HepG2 (cell line): ENCODE measurements at regions not wholly inside any gene's neighbourhood (a gene's known extent, or its start where the extent isn't known, plus 50 kb on each side); places are given as distances from the start of the nearest gene placed in this dataset.

Source experiments
- ATAC-seq: fragments of 200-7000 bp; cut with Tn5 transposase; 3 replicates; pipeline ENCODE4 v1.9.1; 2020; ENCODE audit warnings: mild to moderate bottlenecking, moderate library complexity
- BruUV-seq: library from RNA; stranded (reverse); fragments of 400-500 nt; replicated peaks from 2 replicates; lab custom pipeline; 2021; lab: Mats Ljungman, UMichigan
- CTCF ChIA-PET: fragments of 300-600 bp; formaldehyde crosslinking; extraction: SDS; loops from one replicate; lab custom pipeline; 2021; ENCODE audit warnings: low total read pairs, inconsistent platforms, low intra/inter-chr PET ratio; lab: Yijun Ruan, JAX
- POLR2A ChIA-PET: fragments of 350-600 bp; sonication (Branson Sonifier 250); formaldehyde crosslinking; loops from one replicate; lab custom pipeline; 2020; ENCODE audit warnings: antibody characterized with exemption, inconsistent platforms; lab: Yijun Ruan, JAX
- DNase-seq: peaks from one replicate; pipeline ENCODE4 v3.0.0-alpha.2; 2015; ENCODE audit warnings: low spot score
- FAIRE-seq: peaks from 3 replicates; lab custom pipeline; 2011; peaks lifted over from hg19 to GRCh38; lab: Jason Lieb, UNC
- H2AFZ ChIP-seq: one replicate; pipeline ENCODE4 v1.6.1; 2011; ENCODE audit warnings: low read length, inconsistent platforms
- H3K27ac ChIP-seq: fragments of 300-600 bp; 3 replicates; pipeline ENCODE4 v1.8.0; 2011; ENCODE audit warnings: mixed run types, mild to moderate bottlenecking, mixed read lengths, low read length, inconsistent platforms; ENCODE audit not compliant: insufficient read depth; ENCODE audit errors: extremely low read length
- H3K27me3 ChIP-seq, 2 experiments: fragments of 200-600 bp in 1 of 2; 2 replicates in 1 of 2; 3 replicates in 1 of 2; pipeline versions ENCODE4 v1.6.0 to v1.8.0; 2011; ENCODE audit warnings: low read length in 2 of 2, mild to moderate bottlenecking in 2 of 2, moderate library complexity in 2 of 2, inconsistent platforms in 1 of 2; ENCODE audit not compliant: insufficient read depth in 2 of 2, control insufficient read depth in 1 of 2
- H3K36me3 ChIP-seq, 2 experiments: fragments of 200-600 bp in 1 of 2; replicated peaks in 1 of 2; 2 replicates in 1 of 2; 3 replicates in 1 of 2; pipeline versions ENCODE4 v1.5.1 to v1.8.0; 2011; ENCODE audit warnings: low read length in 2 of 2, inconsistent platforms in 1 of 2; ENCODE audit not compliant: insufficient read depth in 2 of 2, control insufficient read depth in 1 of 2
- H3K4me1 ChIP-seq: 2 replicates; pipeline ENCODE4 v1.5.1; 2012; ENCODE audit warnings: low read length, inconsistent platforms; ENCODE audit not compliant: insufficient read depth
- H3K4me2 ChIP-seq: 2 replicates; pipeline ENCODE4 v1.6.0; 2011; ENCODE audit warnings: low read depth, low read length, inconsistent platforms
- H3K4me3 ChIP-seq, 3 experiments: fragments of 200-600 bp in 1 of 3; sonication (generic), shearing (Covaris generic) in 1 of 3; replicated peaks in 1 of 3; 2 replicates each; pipeline ENCODE4 v1.5.1; 2011 to 2016; ENCODE audit warnings: low read length in 3 of 3, inconsistent platforms in 2 of 3, low read depth in 2 of 3, mild to moderate bottlenecking in 2 of 3, control low read depth in 1 of 3, mixed read lengths in 1 of 3; ENCODE audit not compliant: insufficient read depth in 1 of 3
- H3K79me2 ChIP-seq: one replicate; pipeline ENCODE4 v1.6.1; 2011; ENCODE audit warnings: low read length, inconsistent platforms; ENCODE audit not compliant: insufficient read depth
- H3K9ac ChIP-seq: 2 replicates; pipeline ENCODE4 v1.6.0; 2011; ENCODE audit warnings: mild to moderate bottlenecking, low read depth, low read length, inconsistent platforms; ENCODE audit not compliant: insufficient read depth
- H3K9me3 ChIP-seq: 2 replicates; pipeline ENCODE4 v1.5.1; 2012; ENCODE audit warnings: mild to moderate bottlenecking, low read length
- H4K20me1 ChIP-seq: 2 replicates; pipeline ENCODE4 v1.6.0; 2011; ENCODE audit warnings: inconsistent platforms, mild to moderate bottlenecking, low read length, moderate library complexity; ENCODE audit not compliant: insufficient read depth
- ERF ChIP-seq: IDR thresholded peaks from 2 replicates; pipeline ENCODE4 v1.6.1; 2018; ENCODE audit warnings: missing biosample characterization, missing genetic modification reagents
- GTF2F1 ChIP-seq: fragments of 150-350 bp; IDR thresholded peaks from 2 replicates; pipeline ENCODE4 v1.6.1; 2014; ENCODE audit warnings: low read length
- GZF1 ChIP-seq: sonication (generic); formaldehyde crosslinking; IDR thresholded peaks from 2 replicates; pipeline ENCODE4 v1.5.1; 2020; ENCODE audit warnings: mild to moderate bottlenecking, missing genetic modification reagents
- MXI1 ChIP-seq: IDR thresholded peaks from 3 replicates; pipeline ENCODE4 v1.6.1; 2012; ENCODE audit warnings: low read depth, low read length, inconsistent platforms, borderline replicate concordance
- NR1H2 ChIP-seq: sonication (generic); formaldehyde crosslinking; IDR thresholded peaks from 2 replicates; pipeline ENCODE4 v1.8.1; 2022; ENCODE audit warnings: low read depth, missing genetic modification reagents, borderline replicate concordance
- PAF1 ChIP-seq: IDR thresholded peaks from 2 replicates; pipeline ENCODE4 v1.6.1; 2016; ENCODE audit warnings: missing genetic modification reagents, missing compliant biosample characterization
- PHF5A ChIP-seq: IDR thresholded peaks from one replicate; pipeline ENCODE4 v1.6.1; 2018; ENCODE audit warnings: low read depth, missing genetic modification reagents; ENCODE audit not compliant: unreplicated experiment
- RBM39 ChIP-seq: fragments of 200-400 bp; formaldehyde crosslinking; IDR thresholded peaks from one replicate; pipeline ENCODE4 v1.6.1; 2018; ENCODE audit warnings: antibody characterized with exemption, mild to moderate bottlenecking, low read depth, low read length; ENCODE audit not compliant: poor library complexity, severe bottlenecking
- ZBTB42 ChIP-seq: sonication (generic); formaldehyde crosslinking; IDR thresholded peaks from 2 replicates; pipeline ENCODE4 v1.5.0; 2020; ENCODE audit warnings: mild to moderate bottlenecking, missing genetic modification reagents
- ZFP1 ChIP-seq: IDR thresholded peaks from 2 replicates; pipeline ENCODE4 v1.6.1; 2016
- ZNF530 ChIP-seq: sonication (generic); formaldehyde crosslinking; IDR thresholded peaks from 2 replicates; pipeline ENCODE4 v1.5.0; 2020; ENCODE audit warnings: low read depth, mild to moderate bottlenecking, missing genetic modification reagents
- WGBS: methylation state at CpG from one replicate; pipeline ENCODE4 v1.1.6; 2017; ENCODE audit warnings: low lambda C conversion rate; 5-methylcytosine and 5-hydroxymethylcytosine counted together
- in situ Hi-C: cut with HindIII; loops from 2 replicates; pipeline ENCODE4 v1.10.0; 2017; ENCODE audit warnings: low pct_unique_long_range_greater_than_20kb; ENCODE audit not compliant: extremely low pct_ligation_motif_present
- intact Hi-C: fragments of 100-400 bp; cut with micrococcal nuclease; formaldehyde crosslinking; loops from one replicate; pipeline ENCODE4 v1.10.0; 2022; ENCODE audit not compliant: unreplicated experiment
- TF ChIP-seq, protein P1 (sequence below): sonication (generic); formaldehyde crosslinking; IDR thresholded peaks from 2 replicates; pipeline ENCODE4 v1.4.0; 2020; ENCODE audit warnings: missing genetic modification reagents
- TF ChIP-seq, protein P2 (sequence below): sonication (generic); formaldehyde crosslinking; IDR thresholded peaks from 2 replicates; pipeline ENCODE4 v1.5.1; 2020; ENCODE audit warnings: missing genetic modification reagents, mild to moderate bottlenecking, borderline replicate concordance
- TF ChIP-seq, protein P3 (sequence below): IDR thresholded peaks from 2 replicates; pipeline ENCODE4 v1.6.1; 2016; ENCODE audit warnings: low read depth, control low read depth
- TF ChIP-seq, protein P4 (sequence below): IDR thresholded peaks from 2 replicates; pipeline ENCODE4 v1.4.0; 2020; ENCODE audit warnings: mild to moderate bottlenecking, missing genetic modification reagents

DNA sequence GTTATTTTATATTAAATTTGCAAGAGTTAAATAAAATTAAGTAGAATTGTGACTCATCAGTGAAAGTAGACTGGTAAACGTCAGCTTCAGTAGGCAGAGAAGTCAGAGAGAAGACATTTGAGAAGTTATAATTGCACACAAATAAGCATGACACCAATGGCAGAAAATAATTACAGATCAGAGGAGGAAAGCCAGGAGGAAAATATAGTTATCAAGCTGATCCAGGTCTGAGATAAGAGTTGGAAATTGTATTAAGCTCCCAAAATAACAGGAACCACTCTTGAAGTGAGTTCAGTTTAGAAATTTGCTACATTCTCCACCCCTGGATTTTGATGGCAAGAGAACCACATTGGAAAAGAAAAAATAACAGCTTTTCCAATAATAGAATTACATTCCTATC lies 533.8 kb upstream of the CHORDC1 start:
- TF ChIP-seq GTF2F1 (no peak), MXI1 (no peak), RBM39 (no peak), ERF (CRISPR knock-in tag) (no peak), NR1H2 (CRISPR knock-in tag) (no peak), ZBTB42 (CRISPR knock-in tag) (no peak), PHF5A (CRISPR knock-in tag) (no peak), ZFP1 (CRISPR knock-in tag) (no peak), PAF1 (CRISPR knock-in tag) (no peak), GZF1 (CRISPR knock-in tag) (no peak), ZNF530 (no peak)
- TF ChIP-seq, protein P1, sequence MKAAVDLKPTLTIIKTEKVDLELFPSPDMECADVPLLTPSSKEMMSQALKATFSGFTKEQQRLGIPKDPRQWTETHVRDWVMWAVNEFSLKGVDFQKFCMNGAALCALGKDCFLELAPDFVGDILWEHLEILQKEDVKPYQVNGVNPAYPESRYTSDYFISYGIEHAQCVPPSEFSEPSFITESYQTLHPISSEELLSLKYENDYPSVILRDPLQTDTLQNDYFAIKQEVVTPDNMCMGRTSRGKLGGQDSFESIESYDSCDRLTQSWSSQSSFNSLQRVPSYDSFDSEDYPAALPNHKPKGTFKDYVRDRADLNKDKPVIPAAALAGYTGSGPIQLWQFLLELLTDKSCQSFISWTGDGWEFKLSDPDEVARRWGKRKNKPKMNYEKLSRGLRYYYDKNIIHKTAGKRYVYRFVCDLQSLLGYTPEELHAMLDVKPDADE = no peak
- TF ChIP-seq, protein P2, sequence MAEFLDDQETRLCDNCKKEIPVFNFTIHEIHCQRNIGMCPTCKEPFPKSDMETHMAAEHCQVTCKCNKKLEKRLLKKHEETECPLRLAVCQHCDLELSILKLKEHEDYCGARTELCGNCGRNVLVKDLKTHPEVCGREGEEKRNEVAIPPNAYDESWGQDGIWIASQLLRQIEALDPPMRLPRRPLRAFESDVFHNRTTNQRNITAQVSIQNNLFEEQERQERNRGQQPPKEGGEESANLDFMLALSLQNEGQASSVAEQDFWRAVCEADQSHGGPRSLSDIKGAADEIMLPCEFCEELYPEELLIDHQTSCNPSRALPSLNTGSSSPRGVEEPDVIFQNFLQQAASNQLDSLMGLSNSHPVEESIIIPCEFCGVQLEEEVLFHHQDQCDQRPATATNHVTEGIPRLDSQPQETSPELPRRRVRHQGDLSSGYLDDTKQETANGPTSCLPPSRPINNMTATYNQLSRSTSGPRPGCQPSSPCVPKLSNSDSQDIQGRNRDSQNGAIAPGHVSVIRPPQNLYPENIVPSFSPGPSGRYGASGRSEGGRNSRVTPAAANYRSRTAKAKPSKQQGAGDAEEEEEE (CRISPR knock-in tag) = no peak
- TF ChIP-seq, protein P3, sequence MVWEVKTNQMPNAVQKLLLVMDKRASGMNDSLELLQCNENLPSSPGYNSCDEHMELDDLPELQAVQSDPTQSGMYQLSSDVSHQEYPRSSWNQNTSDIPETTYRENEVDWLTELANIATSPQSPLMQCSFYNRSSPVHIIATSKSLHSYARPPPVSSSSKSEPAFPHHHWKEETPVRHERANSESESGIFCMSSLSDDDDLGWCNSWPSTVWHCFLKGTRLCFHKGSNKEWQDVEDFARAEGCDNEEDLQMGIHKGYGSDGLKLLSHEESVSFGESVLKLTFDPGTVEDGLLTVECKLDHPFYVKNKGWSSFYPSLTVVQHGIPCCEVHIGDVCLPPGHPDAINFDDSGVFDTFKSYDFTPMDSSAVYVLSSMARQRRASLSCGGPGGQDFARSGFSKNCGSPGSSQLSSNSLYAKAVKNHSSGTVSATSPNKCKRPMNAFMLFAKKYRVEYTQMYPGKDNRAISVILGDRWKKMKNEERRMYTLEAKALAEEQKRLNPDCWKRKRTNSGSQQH = no peak
- TF ChIP-seq, protein P4, sequence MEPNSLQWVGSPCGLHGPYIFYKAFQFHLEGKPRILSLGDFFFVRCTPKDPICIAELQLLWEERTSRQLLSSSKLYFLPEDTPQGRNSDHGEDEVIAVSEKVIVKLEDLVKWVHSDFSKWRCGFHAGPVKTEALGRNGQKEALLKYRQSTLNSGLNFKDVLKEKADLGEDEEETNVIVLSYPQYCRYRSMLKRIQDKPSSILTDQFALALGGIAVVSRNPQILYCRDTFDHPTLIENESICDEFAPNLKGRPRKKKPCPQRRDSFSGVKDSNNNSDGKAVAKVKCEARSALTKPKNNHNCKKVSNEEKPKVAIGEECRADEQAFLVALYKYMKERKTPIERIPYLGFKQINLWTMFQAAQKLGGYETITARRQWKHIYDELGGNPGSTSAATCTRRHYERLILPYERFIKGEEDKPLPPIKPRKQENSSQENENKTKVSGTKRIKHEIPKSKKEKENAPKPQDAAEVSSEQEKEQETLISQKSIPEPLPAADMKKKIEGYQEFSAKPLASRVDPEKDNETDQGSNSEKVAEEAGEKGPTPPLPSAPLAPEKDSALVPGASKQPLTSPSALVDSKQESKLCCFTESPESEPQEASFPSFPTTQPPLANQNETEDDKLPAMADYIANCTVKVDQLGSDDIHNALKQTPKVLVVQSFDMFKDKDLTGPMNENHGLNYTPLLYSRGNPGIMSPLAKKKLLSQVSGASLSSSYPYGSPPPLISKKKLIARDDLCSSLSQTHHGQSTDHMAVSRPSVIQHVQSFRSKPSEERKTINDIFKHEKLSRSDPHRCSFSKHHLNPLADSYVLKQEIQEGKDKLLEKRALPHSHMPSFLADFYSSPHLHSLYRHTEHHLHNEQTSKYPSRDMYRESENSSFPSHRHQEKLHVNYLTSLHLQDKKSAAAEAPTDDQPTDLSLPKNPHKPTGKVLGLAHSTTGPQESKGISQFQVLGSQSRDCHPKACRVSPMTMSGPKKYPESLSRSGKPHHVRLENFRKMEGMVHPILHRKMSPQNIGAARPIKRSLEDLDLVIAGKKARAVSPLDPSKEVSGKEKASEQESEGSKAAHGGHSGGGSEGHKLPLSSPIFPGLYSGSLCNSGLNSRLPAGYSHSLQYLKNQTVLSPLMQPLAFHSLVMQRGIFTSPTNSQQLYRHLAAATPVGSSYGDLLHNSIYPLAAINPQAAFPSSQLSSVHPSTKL = no peak
- POLR2A ChIA-PET = no interaction called here

More for the DNA sequence above, 533.8 kb upstream of the CHORDC1 start:
- no peak overlapping the region for H2AFZ ChIP-seq
- no peak overlapping the region for H3K27ac ChIP-seq
- intact Hi-C loops (no loop called here), in situ Hi-C loops (no loop called here)
- no peaks in the 10 kb centered on the region for H3K4me1 ChIP-seq
- ATAC-seq (no peak), DNase-seq (no peak), FAIRE-seq (no peak)
- H3K79me2 ChIP-seq = no peaks in the 10 kb centered on the region
- H3K36me3 ChIP-seq = no peaks in the 10 kb centered on the region
- no TSS peak for BruUV-seq
- H3K9me3 ChIP-seq = peaks cover 9% of the 10 kb centered on the region; the same call in 1 of the 2 replicates
- H3K4me3 ChIP-seq = no peak overlapping the region
- CTCF ChIA-PET = no interaction called here
- H3K4me2 ChIP-seq = no peak overlapping the region
- H4K20me1 ChIP-seq = no peaks in the 10 kb centered on the region
- H3K27me3 ChIP-seq = no peaks in the 10 kb centered on the region
- WGBS = 40% methylated on average over 1 of the region's 1 CpG
- H3K9ac ChIP-seq = no peak overlapping the region
